ENCODE measurements at regions not wholly inside any gene's neighbourhood (a gene's known extent, or its start where the extent isn't known, plus 50 kb on each side); places are given as distances from the start of the nearest gene placed in this dataset.

GRCh38 chr12:107417004-107417403 lies 268.6 kb upstream of the PWP1 start:
- TF ChIP-seq, protein P1, sequence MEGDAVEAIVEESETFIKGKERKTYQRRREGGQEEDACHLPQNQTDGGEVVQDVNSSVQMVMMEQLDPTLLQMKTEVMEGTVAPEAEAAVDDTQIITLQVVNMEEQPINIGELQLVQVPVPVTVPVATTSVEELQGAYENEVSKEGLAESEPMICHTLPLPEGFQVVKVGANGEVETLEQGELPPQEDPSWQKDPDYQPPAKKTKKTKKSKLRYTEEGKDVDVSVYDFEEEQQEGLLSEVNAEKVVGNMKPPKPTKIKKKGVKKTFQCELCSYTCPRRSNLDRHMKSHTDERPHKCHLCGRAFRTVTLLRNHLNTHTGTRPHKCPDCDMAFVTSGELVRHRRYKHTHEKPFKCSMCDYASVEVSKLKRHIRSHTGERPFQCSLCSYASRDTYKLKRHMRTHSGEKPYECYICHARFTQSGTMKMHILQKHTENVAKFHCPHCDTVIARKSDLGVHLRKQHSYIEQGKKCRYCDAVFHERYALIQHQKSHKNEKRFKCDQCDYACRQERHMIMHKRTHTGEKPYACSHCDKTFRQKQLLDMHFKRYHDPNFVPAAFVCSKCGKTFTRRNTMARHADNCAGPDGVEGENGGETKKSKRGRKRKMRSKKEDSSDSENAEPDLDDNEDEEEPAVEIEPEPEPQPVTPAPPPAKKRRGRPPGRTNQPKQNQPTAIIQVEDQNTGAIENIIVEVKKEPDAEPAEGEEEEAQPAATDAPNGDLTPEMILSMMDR (IDR thresholded peaks at IDR 0.05; ENCODE audit: insufficient read depth, low read length, poor library complexity, severe bottlenecking) = no peak
- TF ChIP-seq EZH2phosphoT487 (conservative IDR thresholded peaks at IDR 0.05; ENCODE audit: low read length) = no peak

Measured in SU-DHL-6 (cell line).